HFFc6 (cell line): ENCODE measurements at regions not wholly inside any gene's neighbourhood (a gene's known extent, or its start where the extent isn't known, plus 50 kb on each side); places are given as distances from the start of the nearest gene placed in this dataset.

ENCODE experiments used
- DNase-seq: peaks from one replicate; pipeline ENCODE4 v3.0.0-alpha.2; 2018
- H3K27ac Mint-ChIP-seq: 2 replicates; pipeline ENCODE4 v1.8.0; 2020; ENCODE audit warnings: mild to moderate bottlenecking, mixed read lengths
- H3K27me3 Mint-ChIP-seq: 2 replicates; pipeline ENCODE4 v1.8.0; 2021; ENCODE audit warnings: mild to moderate bottlenecking, moderate library complexity, mixed read lengths; ENCODE audit not compliant: insufficient read depth
- H3K36me3 Mint-ChIP-seq: 2 replicates; pipeline ENCODE4 v1.8.0; 2021; ENCODE audit warnings: low read depth, mixed read lengths
- H3K4me1 Mint-ChIP-seq: 2 replicates; pipeline ENCODE4 v1.8.0; 2020; ENCODE audit warnings: low read depth, mixed read lengths
- H3K4me3 Mint-ChIP-seq: 2 replicates; pipeline ENCODE4 v1.8.0; 2020; ENCODE audit warnings: mild to moderate bottlenecking, moderate library complexity, mixed read lengths
- H3K9me3 Mint-ChIP-seq: 2 replicates; pipeline ENCODE4 v1.8.0; 2020; ENCODE audit warnings: mild to moderate bottlenecking, mixed read lengths
- CTCF ChIP-seq: fragments of 200-600 bp; sonication (generic); IDR thresholded peaks from 2 replicates; pipeline ENCODE4 v1.5.0; 2021; ENCODE audit warnings: antibody characterized with exemption, mild to moderate bottlenecking

- Mint-ChIP-seq H3K27me3 (no peaks in the 10 kb centered on the region; the same call in none of the 2 replicates), H3K4me3 (no peak overlapping the region), H3K9me3 (peaks cover 32% of the 10 kb centered on the region), H3K27ac (no peak overlapping the region), H3K4me1 (no peaks in the 10 kb centered on the region), H3K36me3 (no peaks in the 10 kb centered on the region)
- TF ChIP-seq CTCF = no peak
- no peak for DNase-seq
These were observed 194.9 kb downstream of the SCP2D1 start for GRCh38 chr20:19008497-19008896.

- no peaks in the 10 kb centered on the region; the same call in none of the 2 replicates for H3K27me3 Mint-ChIP-seq
- H3K27ac Mint-ChIP-seq = no peak overlapping the region
- TF ChIP-seq CTCF = no peak
- no peak overlapping the region for H3K4me3 Mint-ChIP-seq
- H3K36me3 Mint-ChIP-seq = no peaks in the 10 kb centered on the region
- no peaks in the 10 kb centered on the region for H3K4me1 Mint-ChIP-seq
- DNase-seq = no peak
- peaks cover 32% of the 10 kb centered on the region for H3K9me3 Mint-ChIP-seq
These were observed 195.6 kb downstream of the SCP2D1 start for GRCh38 chr20:19009081-19009688.

- Mint-ChIP-seq H3K4me3 (no peak overlapping the region), H3K9me3 (peaks cover 49% of the 10 kb centered on the region), H3K27me3 (no peaks in the 10 kb centered on the region; the same call in none of the 2 replicates), H3K36me3 (no peaks in the 10 kb centered on the region), H3K27ac (no peak overlapping the region), H3K4me1 (no peaks in the 10 kb centered on the region)
- TF ChIP-seq CTCF = no peak
- peak; percentile 5 for DNase-seq
These were observed 199.1 kb downstream of the SCP2D1 start for GRCh38 chr20:19012676-19013075.

- Mint-ChIP-seq H3K36me3 (no peaks in the 10 kb centered on the region), H3K9me3 (peaks cover 45% of the 10 kb centered on the region), H3K27me3 (no peaks in the 10 kb centered on the region; the same call in 1 of the 2 replicates), H3K27ac (no peak overlapping the region), H3K4me1 (no peaks in the 10 kb centered on the region), H3K4me3 (no peak overlapping the region)
- no peak for DNase-seq
- no peak for TF ChIP-seq CTCF
These were observed 198.5 kb upstream of the SLC24A3 start for GRCh38 chr20:19013907-19014306.

- no peak for TF ChIP-seq CTCF
- DNase-seq = no peak
- no peaks in the 10 kb centered on the region for H3K4me1 Mint-ChIP-seq
- no peaks in the 10 kb centered on the region; the same call in 1 of the 2 replicates for H3K27me3 Mint-ChIP-seq
- peaks cover 55% of the 10 kb centered on the region for H3K9me3 Mint-ChIP-seq
- no peak overlapping the region for H3K27ac Mint-ChIP-seq
- peaks cover 4% of the 10 kb centered on the region; the same call in 1 of the 2 replicates for H3K36me3 Mint-ChIP-seq
- H3K4me3 Mint-ChIP-seq = no peak overlapping the region
These were observed 196.9 kb upstream of the SLC24A3 start for GRCh38 chr20:19015351-19016139.
